ENCODE measurements at regions not wholly inside any gene's neighbourhood (a gene's known extent, or its start where the extent isn't known, plus 50 kb on each side); places are given as distances from the start of the nearest gene placed in this dataset.

- H3K36me3 ChIP-seq (ENCODE audit: insufficient read depth, low read length), result no peaks in the 10 kb centered on the region
- Mint-ChIP-seq H3K4me3 (no peak overlapping the region), H3K36me3 (no peaks in the 10 kb centered on the region), H3K27ac (no peak overlapping the region), H3K9me3 (peaks cover 0 to 5% (median 3%) of the 10 kb centered on the region in 8 donors), H3K4me1 (no peaks in the 10 kb centered on the region), H3K27me3 (no peaks in the 10 kb centered on the region)
- H3K27ac ChIP-seq (ENCODE audit: low read depth, low read length), result no peak overlapping the region
- no peaks in the 10 kb centered on the region for H3K9me3 ChIP-seq (ENCODE audit: control insufficient read depth in 1 of 2, low read length in 2 of 2)
- H3K4me3 ChIP-seq (ENCODE audit: low read length in 2 of 2), result no peak overlapping the region
- H3K4me1 ChIP-seq (ENCODE audit: insufficient read depth, low read length), result no peaks in the 10 kb centered on the region
- no peak for DNase-seq
- intact Hi-C loops (cut with micrococcal nuclease), result no loop called here
- ChIA-PET POLR2A (ENCODE audit: partially characterized antibody) (no interaction called here), CTCF (ENCODE audit: partially characterized antibody) (no interaction called here)
- H3K27me3 ChIP-seq (ENCODE audit: insufficient read depth, low read length), result no peaks in the 10 kb centered on the region
Observed at GRCh38 chr2:142693171-142693950, 184.1 kb upstream of the KYNU start.

GRCh38 chr2:142688856-142689605, 188.4 kb upstream of the KYNU start:
- ChIA-PET POLR2A (ENCODE audit: partially characterized antibody) (no interaction called here), CTCF (ENCODE audit: partially characterized antibody) (no interaction called here)
- DNase-seq, result no peak
- no peaks in the 10 kb centered on the region for H3K27me3 Mint-ChIP-seq
- Histone ChIP-seq H3K27me3 (ENCODE audit: insufficient read depth, low read length) (no peaks in the 10 kb centered on the region), H3K36me3 (ENCODE audit: insufficient read depth, low read length) (no peaks in the 10 kb centered on the region), H3K4me3 (ENCODE audit: low read length in 2 of 2) (no peak overlapping the region), H3K4me1 (ENCODE audit: insufficient read depth, low read length) (no peaks in the 10 kb centered on the region), H3K27ac (ENCODE audit: low read depth, low read length) (no peak overlapping the region), H3K9me3 (ENCODE audit: control insufficient read depth in 1 of 2, low read length in 2 of 2) (no peaks in the 10 kb centered on the region)
- H3K36me3 Mint-ChIP-seq, result no peaks in the 10 kb centered on the region
- intact Hi-C loops (cut with micrococcal nuclease), result no loop called here
- H3K4me1 Mint-ChIP-seq, result no peaks in the 10 kb centered on the region
- H3K9me3 Mint-ChIP-seq, result peaks cover 0 to 11% (median under 1%) of the 10 kb centered on the region in 8 donors
- H3K4me3 Mint-ChIP-seq, result no peak overlapping the region
- no peak overlapping the region for H3K27ac Mint-ChIP-seq

- CTCF ChIA-PET (ENCODE audit: partially characterized antibody), result no interaction called here
- no peaks in the 10 kb centered on the region for H3K4me1 Mint-ChIP-seq
- H3K36me3 Mint-ChIP-seq, result no peaks in the 10 kb centered on the region
- H3K27me3 Mint-ChIP-seq, result no peaks in the 10 kb centered on the region
- H3K9me3 Mint-ChIP-seq, result peaks cover 0 to 11% (median under 1%) of the 10 kb centered on the region in 8 donors
- H3K36me3 ChIP-seq (ENCODE audit: insufficient read depth, low read length), result no peaks in the 10 kb centered on the region
- no peak overlapping the region for H3K27ac ChIP-seq (ENCODE audit: low read depth, low read length)
- H3K4me3 ChIP-seq (ENCODE audit: low read length in 2 of 2), result no peak overlapping the region
- DNase-seq, result no peak
- H3K4me1 ChIP-seq (ENCODE audit: insufficient read depth, low read length), result no peaks in the 10 kb centered on the region
- no peaks in the 10 kb centered on the region for H3K9me3 ChIP-seq (ENCODE audit: control insufficient read depth in 1 of 2, low read length in 2 of 2)
- POLR2A ChIA-PET (ENCODE audit: partially characterized antibody), result no interaction called here
- H3K4me3 Mint-ChIP-seq, result no peak overlapping the region
- intact Hi-C loops (cut with micrococcal nuclease), result no loop called here
- H3K27ac Mint-ChIP-seq, result no peak overlapping the region
- no peaks in the 10 kb centered on the region for H3K27me3 ChIP-seq (ENCODE audit: insufficient read depth, low read length)
Observed at GRCh38 chr2:142687509-142687908, 190.0 kb upstream of the KYNU start.

GRCh38 chr2:142687075-142687474, 190.4 kb upstream of the KYNU start:
- Histone ChIP-seq H3K36me3 (ENCODE audit: insufficient read depth, low read length) (no peaks in the 10 kb centered on the region), H3K4me3 (ENCODE audit: low read length in 2 of 2) (no peak overlapping the region), H3K27me3 (ENCODE audit: insufficient read depth, low read length) (no peaks in the 10 kb centered on the region), H3K27ac (ENCODE audit: low read depth, low read length) (no peak overlapping the region), H3K9me3 (ENCODE audit: control insufficient read depth in 1 of 2, low read length in 2 of 2) (no peaks in the 10 kb centered on the region), H3K4me1 (ENCODE audit: insufficient read depth, low read length) (no peaks in the 10 kb centered on the region)
- Mint-ChIP-seq H3K4me3 (no peak overlapping the region), H3K27me3 (no peaks in the 10 kb centered on the region), H3K4me1 (no peaks in the 10 kb centered on the region), H3K9me3 (peaks cover 0 to 10% (median 1%) of the 10 kb centered on the region in 8 donors), H3K36me3 (no peaks in the 10 kb centered on the region), H3K27ac (no peak overlapping the region)
- intact Hi-C loops (cut with micrococcal nuclease), result no loop called here
- ChIA-PET POLR2A (ENCODE audit: partially characterized antibody) (no interaction called here), CTCF (ENCODE audit: partially characterized antibody) (no interaction called here)
- DNase-seq, result no peak

- Mint-ChIP-seq H3K36me3 (no peaks in the 10 kb centered on the region), H3K4me3 (no peak overlapping the region), H3K4me1 (no peaks in the 10 kb centered on the region), H3K27me3 (no peaks in the 10 kb centered on the region), H3K27ac (no peak overlapping the region), H3K9me3 (peaks cover 0 to 6% (median 4%) of the 10 kb centered on the region in 8 donors)
- H3K36me3 ChIP-seq (ENCODE audit: insufficient read depth, low read length), result no peaks in the 10 kb centered on the region
- DNase-seq, result no peak
- H3K27me3 ChIP-seq (ENCODE audit: insufficient read depth, low read length), result no peaks in the 10 kb centered on the region
- H3K27ac ChIP-seq (ENCODE audit: low read depth, low read length), result no peak overlapping the region
- no peak overlapping the region for H3K4me3 ChIP-seq (ENCODE audit: low read length in 2 of 2)
- ChIA-PET CTCF (ENCODE audit: partially characterized antibody) (no interaction called here), POLR2A (ENCODE audit: partially characterized antibody) (no interaction called here)
- H3K4me1 ChIP-seq (ENCODE audit: insufficient read depth, low read length), result no peaks in the 10 kb centered on the region
- intact Hi-C loops (cut with micrococcal nuclease), result no loop called here
- H3K9me3 ChIP-seq (ENCODE audit: control insufficient read depth in 1 of 2, low read length in 2 of 2), result no peaks in the 10 kb centered on the region
Observed at GRCh38 chr2:142684667-142685066, 192.8 kb upstream of the KYNU start.

GRCh38 chr2:142682528-142682927, 194.9 kb upstream of the KYNU start:
- Histone ChIP-seq H3K27me3 (ENCODE audit: insufficient read depth, low read length) (no peaks in the 10 kb centered on the region), H3K36me3 (ENCODE audit: insufficient read depth, low read length) (no peaks in the 10 kb centered on the region), H3K4me3 (ENCODE audit: low read length in 2 of 2) (no peak overlapping the region), H3K4me1 (ENCODE audit: insufficient read depth, low read length) (no peaks in the 10 kb centered on the region), H3K9me3 (ENCODE audit: control insufficient read depth in 1 of 2, low read length in 2 of 2) (no peaks in the 10 kb centered on the region), H3K27ac (ENCODE audit: low read depth, low read length) (no peak overlapping the region)
- Mint-ChIP-seq H3K4me1 (no peaks in the 10 kb centered on the region), H3K4me3 (no peak overlapping the region), H3K27ac (no peak overlapping the region), H3K36me3 (no peaks in the 10 kb centered on the region), H3K9me3 (peaks cover 0 to 6% (median 4%) of the 10 kb centered on the region in 8 donors), H3K27me3 (no peaks in the 10 kb centered on the region)
- CTCF ChIA-PET (ENCODE audit: partially characterized antibody), result no interaction called here
- DNase-seq, result no peak
- intact Hi-C loops (cut with micrococcal nuclease), result no loop called here
- POLR2A ChIA-PET (ENCODE audit: partially characterized antibody), result no interaction called here

GRCh38 chr2:142681952-142682351, 195.5 kb upstream of the KYNU start:
- H3K4me3 Mint-ChIP-seq, result no peak overlapping the region
- intact Hi-C loops (cut with micrococcal nuclease), result no loop called here
- Histone ChIP-seq H3K27me3 (ENCODE audit: insufficient read depth, low read length) (no peaks in the 10 kb centered on the region), H3K9me3 (ENCODE audit: control insufficient read depth in 1 of 2, low read length in 2 of 2) (no peaks in the 10 kb centered on the region), H3K36me3 (ENCODE audit: insufficient read depth, low read length) (no peaks in the 10 kb centered on the region), H3K4me3 (ENCODE audit: low read length in 2 of 2) (no peak overlapping the region), H3K27ac (ENCODE audit: low read depth, low read length) (no peak overlapping the region), H3K4me1 (ENCODE audit: insufficient read depth, low read length) (no peaks in the 10 kb centered on the region)
- no peaks in the 10 kb centered on the region for H3K4me1 Mint-ChIP-seq
- DNase-seq, result no peak
- ChIA-PET CTCF (ENCODE audit: partially characterized antibody) (no interaction called here), POLR2A (ENCODE audit: partially characterized antibody) (no interaction called here)
- H3K9me3 Mint-ChIP-seq, result peaks cover 0 to 6% (median 4%) of the 10 kb centered on the region in 8 donors
- no peaks in the 10 kb centered on the region for H3K36me3 Mint-ChIP-seq
- H3K27me3 Mint-ChIP-seq, result no peaks in the 10 kb centered on the region
- H3K27ac Mint-ChIP-seq, result no peak overlapping the region

All from CD4-positive, alpha-beta memory T cell (primary cell).